ENCODE measurements at regions not wholly inside any gene's neighbourhood (a gene's known extent, or its start where the extent isn't known, plus 50 kb on each side); places are given as distances from the start of the nearest gene placed in this dataset.

DNA sequence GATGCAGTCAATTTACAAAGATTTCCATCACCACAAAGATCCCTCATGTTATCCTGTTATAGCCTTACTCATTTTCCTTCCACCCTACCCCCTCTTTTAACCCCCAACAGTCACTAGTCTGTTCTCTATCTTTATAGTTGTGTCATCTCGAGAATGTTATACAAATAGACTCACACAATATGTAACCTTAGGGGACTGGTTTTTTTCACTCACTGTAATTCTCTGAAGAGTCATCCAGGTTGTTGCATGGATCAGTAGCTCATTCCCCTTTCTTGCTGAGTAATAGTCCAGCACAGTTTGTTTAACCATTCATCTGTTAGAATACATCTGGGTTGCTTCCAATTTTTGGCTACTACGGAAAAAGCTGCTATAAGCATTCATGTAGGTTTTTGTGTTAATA lies 121.1 kb upstream of the PDE1C start:
- TF ChIP-seq, protein P1, sequence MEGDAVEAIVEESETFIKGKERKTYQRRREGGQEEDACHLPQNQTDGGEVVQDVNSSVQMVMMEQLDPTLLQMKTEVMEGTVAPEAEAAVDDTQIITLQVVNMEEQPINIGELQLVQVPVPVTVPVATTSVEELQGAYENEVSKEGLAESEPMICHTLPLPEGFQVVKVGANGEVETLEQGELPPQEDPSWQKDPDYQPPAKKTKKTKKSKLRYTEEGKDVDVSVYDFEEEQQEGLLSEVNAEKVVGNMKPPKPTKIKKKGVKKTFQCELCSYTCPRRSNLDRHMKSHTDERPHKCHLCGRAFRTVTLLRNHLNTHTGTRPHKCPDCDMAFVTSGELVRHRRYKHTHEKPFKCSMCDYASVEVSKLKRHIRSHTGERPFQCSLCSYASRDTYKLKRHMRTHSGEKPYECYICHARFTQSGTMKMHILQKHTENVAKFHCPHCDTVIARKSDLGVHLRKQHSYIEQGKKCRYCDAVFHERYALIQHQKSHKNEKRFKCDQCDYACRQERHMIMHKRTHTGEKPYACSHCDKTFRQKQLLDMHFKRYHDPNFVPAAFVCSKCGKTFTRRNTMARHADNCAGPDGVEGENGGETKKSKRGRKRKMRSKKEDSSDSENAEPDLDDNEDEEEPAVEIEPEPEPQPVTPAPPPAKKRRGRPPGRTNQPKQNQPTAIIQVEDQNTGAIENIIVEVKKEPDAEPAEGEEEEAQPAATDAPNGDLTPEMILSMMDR (IDR thresholded peaks at IDR 0.05): no peak
- TF ChIP-seq POLR2A (IDR thresholded peaks at IDR 0.05): no peak

Measured in uterus (tissue), 2 donors.